PC-9 (cell line): ENCODE measurements at regions not wholly inside any gene's neighbourhood (a gene's known extent, or its start where the extent isn't known, plus 50 kb on each side); places are given as distances from the start of the nearest gene placed in this dataset.

Experiments
- BruUV-seq: library from RNA; stranded (reverse); fragments of 400-500 nt; replicated peaks from 2 replicates; lab custom pipeline; 2021; lab: Mats Ljungman, UMichigan
- CTCF ChIA-PET: fragments of 300-600 bp; sonication (Branson Sonifier 250); formaldehyde crosslinking; loops from one replicate; lab custom pipeline; 2022; ENCODE audit warnings: antibody characterized with exemption; lab: Charles Lee
- POLR2A ChIA-PET: fragments of 300-600 bp; sonication (Branson Sonifier 250); formaldehyde crosslinking; loops from one replicate; lab custom pipeline; 2022; ENCODE audit warnings: antibody characterized with exemption; ENCODE audit not compliant: unreplicated experiment; lab: Charles Lee
- DNase-seq, 2 experiments: peaks; one replicate each; pipeline versions ENCODE4 v3.0.0 to v3.0.0-alpha.2; 2015 to 2022; ENCODE audit warnings: mixed read lengths in 1 of 2
- H2AFZ ChIP-seq: fragments of 200-600 bp; sonication (generic); 2 replicates; pipeline ENCODE4 v1.8.1; 2017; ENCODE audit warnings: antibody characterized with exemption
- H3F3A ChIP-seq: fragments of 200-600 bp; sonication (generic); 2 replicates; pipeline ENCODE4 v1.8.1; 2017; ENCODE audit warnings: antibody characterized with exemption, mild to moderate bottlenecking, low read depth; ENCODE audit not compliant: insufficient read depth
- H3K27ac ChIP-seq: fragments of 200-600 bp; sonication (generic); 2 replicates; pipeline ENCODE4 v1.6.1; 2016; ENCODE audit warnings: mixed run types
- H3K27me3 ChIP-seq: fragments of 200-600 bp; sonication (generic); 2 replicates; pipeline ENCODE4 v1.6.1; 2016; ENCODE audit warnings: low read depth, mixed run types; ENCODE audit not compliant: insufficient read depth
- H3K36me3 ChIP-seq: fragments of 200-600 bp; sonication (generic); 2 replicates; pipeline ENCODE4 v1.6.1; 2016; ENCODE audit warnings: low read depth, mixed run types
- H3K4me1 ChIP-seq: fragments of 200-600 bp; sonication (generic); replicated peaks from 2 replicates; pipeline ENCODE4 v1.6.1; 2016; ENCODE audit warnings: mixed run types; ENCODE audit not compliant: insufficient read depth
- H3K4me2 ChIP-seq: fragments of 200-600 bp; sonication (generic); 2 replicates; pipeline ENCODE4 v1.6.1; 2017; ENCODE audit warnings: mixed run types
- H3K4me3 ChIP-seq: fragments of 200-600 bp; sonication (generic); 2 replicates; pipeline ENCODE4 v1.6.1; 2016; ENCODE audit warnings: mixed run types
- H3K79me2 ChIP-seq: fragments of 200-600 bp; sonication (generic); 2 replicates; pipeline ENCODE4 v1.6.1; 2017; ENCODE audit warnings: low read depth, mixed run types
- H3K9me2 ChIP-seq: fragments of 200-600 bp; sonication (generic); 2 replicates; pipeline ENCODE4 v1.8.1; 2017; ENCODE audit warnings: mild to moderate bottlenecking; ENCODE audit not compliant: insufficient read depth
- H3K9me3 ChIP-seq: fragments of 200-600 bp; sonication (generic); 2 replicates; pipeline ENCODE4 v1.8.1; 2016; ENCODE audit warnings: low read depth; ENCODE audit not compliant: insufficient read depth
- H4K20me1 ChIP-seq: fragments of 200-600 bp; sonication (generic); 2 replicates; pipeline ENCODE4 v1.8.1; 2017; ENCODE audit not compliant: insufficient read depth
- EZH2 ChIP-seq: fragments of 200-600 bp; sonication (generic); IDR thresholded peaks from 2 replicates; pipeline ENCODE4 v1.8.0; 2017; ENCODE audit warnings: antibody characterized with exemption, low read depth
- intact Hi-C: fragments of 100-400 bp; cut with micrococcal nuclease; formaldehyde crosslinking; loops from one replicate; pipeline ENCODE4 v1.10.0; 2022; ENCODE audit not compliant: unreplicated experiment
- TF ChIP-seq, protein P1 (sequence below): fragments of 200-600 bp; sonication (generic); conservative IDR thresholded peaks from 2 replicates; pipeline ENCODE4 v1.6.1; 2017; ENCODE audit warnings: mixed run types, antibody characterized with exemption, mild to moderate bottlenecking, moderate library complexity

DNA sequence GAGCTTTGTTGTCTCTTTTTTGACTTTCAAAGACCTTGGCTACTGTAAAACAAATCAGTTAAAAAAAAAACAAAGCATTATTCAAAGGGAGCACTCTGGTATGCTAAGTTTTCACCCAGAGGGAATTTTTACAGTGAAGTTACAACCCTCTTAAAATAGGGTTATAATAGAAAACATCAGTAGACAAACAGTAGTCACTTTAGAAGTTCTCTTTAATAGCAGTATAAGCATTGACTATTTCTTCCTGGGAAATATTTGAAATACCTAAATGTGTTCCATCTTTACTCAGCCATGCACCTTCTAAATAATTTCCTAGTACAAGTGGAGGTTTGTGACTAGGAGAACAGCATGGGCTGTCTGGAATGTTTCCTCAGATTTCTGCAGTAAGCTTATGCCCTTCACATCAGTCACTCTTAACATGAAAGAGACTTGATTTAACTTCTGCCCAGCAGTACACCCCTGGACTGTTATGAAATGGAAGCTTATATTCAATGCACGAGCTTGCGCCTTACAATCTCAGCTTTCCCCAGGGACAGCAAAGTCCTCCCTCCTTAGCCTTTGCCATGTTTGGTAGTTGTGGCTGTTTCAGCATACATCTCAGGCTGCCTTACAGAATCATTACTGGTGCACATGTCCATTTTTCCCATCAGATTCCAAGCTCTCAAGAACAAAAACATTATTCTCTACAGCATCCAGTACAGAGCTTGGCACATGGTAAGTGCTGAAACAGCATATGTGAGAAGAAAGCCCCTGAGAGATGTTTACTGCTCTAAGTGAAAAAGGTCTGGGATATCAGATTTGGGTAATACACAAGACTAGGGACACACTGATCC, 191.5 kb downstream of the ZNF608 start:
- no TSS peak for BruUV-seq
- no peak for DNase-seq
- CTCF ChIA-PET = no interaction called here

GRCh38 chr5:124553911-124554310, 192.5 kb downstream of the ZNF608 start:
- Histone ChIP-seq H3K9me3 (no peaks in the 10 kb centered on the region), H3K4me2 (no peak overlapping the region), H3K27ac (no peak overlapping the region), H3K79me2 (no peaks in the 10 kb centered on the region), H3K36me3 (no peaks in the 10 kb centered on the region), H3K27me3 (no peaks in the 10 kb centered on the region), H3F3A (no peaks in the 10 kb centered on the region), H4K20me1 (no peaks in the 10 kb centered on the region), H3K4me1 (no peaks in the 10 kb centered on the region), H2AFZ (no peak overlapping the region), H3K4me3 (no peak overlapping the region), H3K9me2 (no peaks in the 10 kb centered on the region)
- TF ChIP-seq, protein P1, sequence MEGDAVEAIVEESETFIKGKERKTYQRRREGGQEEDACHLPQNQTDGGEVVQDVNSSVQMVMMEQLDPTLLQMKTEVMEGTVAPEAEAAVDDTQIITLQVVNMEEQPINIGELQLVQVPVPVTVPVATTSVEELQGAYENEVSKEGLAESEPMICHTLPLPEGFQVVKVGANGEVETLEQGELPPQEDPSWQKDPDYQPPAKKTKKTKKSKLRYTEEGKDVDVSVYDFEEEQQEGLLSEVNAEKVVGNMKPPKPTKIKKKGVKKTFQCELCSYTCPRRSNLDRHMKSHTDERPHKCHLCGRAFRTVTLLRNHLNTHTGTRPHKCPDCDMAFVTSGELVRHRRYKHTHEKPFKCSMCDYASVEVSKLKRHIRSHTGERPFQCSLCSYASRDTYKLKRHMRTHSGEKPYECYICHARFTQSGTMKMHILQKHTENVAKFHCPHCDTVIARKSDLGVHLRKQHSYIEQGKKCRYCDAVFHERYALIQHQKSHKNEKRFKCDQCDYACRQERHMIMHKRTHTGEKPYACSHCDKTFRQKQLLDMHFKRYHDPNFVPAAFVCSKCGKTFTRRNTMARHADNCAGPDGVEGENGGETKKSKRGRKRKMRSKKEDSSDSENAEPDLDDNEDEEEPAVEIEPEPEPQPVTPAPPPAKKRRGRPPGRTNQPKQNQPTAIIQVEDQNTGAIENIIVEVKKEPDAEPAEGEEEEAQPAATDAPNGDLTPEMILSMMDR = no peak
- TF ChIP-seq EZH2 = no peak
- DNase-seq = no peak
- no TSS peak for BruUV-seq
- ChIA-PET CTCF (no interaction called here), POLR2A (no interaction called here)
- intact Hi-C loops = no loop called here

More for the DNA sequence above, 191.5 kb downstream of the ZNF608 start:
- Histone ChIP-seq H3K4me2 (no peak overlapping the region), H3K36me3 (no peaks in the 10 kb centered on the region), H3K9me3 (no peaks in the 10 kb centered on the region), H3K9me2 (no peaks in the 10 kb centered on the region), H4K20me1 (no peaks in the 10 kb centered on the region), H3K4me1 (no peaks in the 10 kb centered on the region), H3K4me3 (no peak overlapping the region), H3K79me2 (no peaks in the 10 kb centered on the region), H2AFZ (no peak overlapping the region), H3F3A (no peaks in the 10 kb centered on the region), H3K27me3 (no peaks in the 10 kb centered on the region), H3K27ac (no peak overlapping the region)
- TF ChIP-seq, protein P1 = no peak
- TF ChIP-seq EZH2 = no peak
- POLR2A ChIA-PET = no interaction called here
- intact Hi-C loops = no loop called here

GRCh38 chr5:124552526-124552925, 193.9 kb downstream of the ZNF608 start:
- Histone ChIP-seq H3K79me2 (no peaks in the 10 kb centered on the region), H3F3A (no peaks in the 10 kb centered on the region), H3K27ac (no peak overlapping the region), H3K4me3 (no peak overlapping the region), H3K9me2 (no peaks in the 10 kb centered on the region), H3K9me3 (no peaks in the 10 kb centered on the region), H3K4me1 (no peaks in the 10 kb centered on the region), H4K20me1 (no peaks in the 10 kb centered on the region), H3K4me2 (no peak overlapping the region), H2AFZ (no peak overlapping the region), H3K36me3 (no peaks in the 10 kb centered on the region), H3K27me3 (no peaks in the 10 kb centered on the region)
- no TSS peak for BruUV-seq
- DNase-seq = no peak
- no peak for TF ChIP-seq EZH2
- ChIA-PET POLR2A (no interaction called here), CTCF (no interaction called here)
- intact Hi-C loops = no loop called here

DNA sequence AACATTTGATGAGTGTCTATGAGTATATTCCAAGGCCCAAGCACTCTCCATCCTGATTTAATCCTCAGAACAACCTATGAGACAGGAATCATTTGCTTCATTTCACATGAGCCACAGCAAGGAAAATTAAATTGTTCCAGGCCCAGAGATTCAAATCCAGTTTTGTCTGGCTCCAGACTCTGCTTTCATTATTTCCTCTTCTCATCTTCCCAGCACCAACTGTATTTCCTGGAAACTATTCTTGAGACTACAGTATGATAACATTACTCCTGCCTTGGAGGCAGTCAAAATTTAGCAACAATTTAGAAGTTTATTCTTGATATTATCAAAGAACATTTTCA, 194.5 kb downstream of the ZNF608 start:
- no peak for DNase-seq
- Histone ChIP-seq H3F3A (no peaks in the 10 kb centered on the region), H2AFZ (no peak overlapping the region), H3K9me2 (no peaks in the 10 kb centered on the region), H3K4me1 (no peaks in the 10 kb centered on the region), H4K20me1 (no peaks in the 10 kb centered on the region), H3K79me2 (no peaks in the 10 kb centered on the region), H3K27me3 (no peaks in the 10 kb centered on the region), H3K4me2 (no peak overlapping the region), H3K9me3 (no peaks in the 10 kb centered on the region), H3K36me3 (no peaks in the 10 kb centered on the region), H3K4me3 (no peak overlapping the region), H3K27ac (no peak overlapping the region)
- ChIA-PET POLR2A (no interaction called here), CTCF (interaction anchor here (0.6 kb wide), 1 partner anchor 675 kb away, joined by 3 read pairs; no protein-coding TSS in a partner anchor)
- intact Hi-C loops = no loop called here
- BruUV-seq = no TSS peak
- TF ChIP-seq, protein P1 = no peak
- TF ChIP-seq EZH2 = no peak
